PFSK-1 (cell line): ENCODE measurements at regions not wholly inside any gene's neighbourhood (a gene's known extent, or its start where the extent isn't known, plus 50 kb on each side); places are given as distances from the start of the nearest gene placed in this dataset.

Experiments used
- POLR2AphosphoS5 ChIP-seq: IDR thresholded peaks from 2 replicates; pipeline ENCODE4 v1.6.1; 2012; ENCODE audit warnings: low read depth, mild to moderate bottlenecking, control low read depth, low read length, moderate library complexity
- SIN3A ChIP-seq: IDR thresholded peaks from 2 replicates; pipeline ENCODE4 v1.6.1; 2012; ENCODE audit warnings: mild to moderate bottlenecking, low read length, moderate library complexity, borderline replicate concordance; ENCODE audit not compliant: insufficient read depth
- TAF1 ChIP-seq: IDR thresholded peaks from 2 replicates; pipeline ENCODE4 v1.6.1; 2012; ENCODE audit warnings: low read length, control low read depth, borderline replicate concordance; ENCODE audit not compliant: insufficient read depth
- TF ChIP-seq, protein P1 (sequence below), 2 experiments: IDR thresholded peaks; 2 replicates each; pipeline versions ENCODE4 v1.6.1 to v1.8.0; 2011 to 2012; ENCODE audit warnings: low read depth in 2 of 2, low read length in 2 of 2, control low read depth in 1 of 2, inconsistent platforms in 1 of 2, mild to moderate bottlenecking in 1 of 2, moderate library complexity in 1 of 2; ENCODE audit not compliant: insufficient read depth in 1 of 2

DNA sequence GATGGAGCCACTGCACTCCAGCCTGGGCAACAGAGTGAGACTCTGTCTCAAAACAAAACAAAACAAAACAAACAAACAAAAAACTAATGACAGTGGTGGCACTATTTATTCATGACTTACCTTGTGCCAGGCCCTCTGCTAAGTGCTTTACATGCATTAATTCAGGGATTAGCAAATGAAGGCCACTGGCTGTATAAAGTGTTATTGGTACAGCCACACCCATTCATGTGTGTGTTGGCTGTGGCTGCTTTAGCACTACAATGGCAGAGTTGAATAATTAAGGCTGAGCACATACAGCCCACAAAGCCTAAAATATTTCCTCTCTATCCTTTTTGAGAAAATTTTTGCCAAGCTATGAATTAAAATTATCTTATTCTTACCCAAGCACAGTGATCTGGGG is 531.8 kb upstream of the CDH5 start:
- no peak for TF ChIP-seq POLR2AphosphoS5
- TF ChIP-seq, protein P1, sequence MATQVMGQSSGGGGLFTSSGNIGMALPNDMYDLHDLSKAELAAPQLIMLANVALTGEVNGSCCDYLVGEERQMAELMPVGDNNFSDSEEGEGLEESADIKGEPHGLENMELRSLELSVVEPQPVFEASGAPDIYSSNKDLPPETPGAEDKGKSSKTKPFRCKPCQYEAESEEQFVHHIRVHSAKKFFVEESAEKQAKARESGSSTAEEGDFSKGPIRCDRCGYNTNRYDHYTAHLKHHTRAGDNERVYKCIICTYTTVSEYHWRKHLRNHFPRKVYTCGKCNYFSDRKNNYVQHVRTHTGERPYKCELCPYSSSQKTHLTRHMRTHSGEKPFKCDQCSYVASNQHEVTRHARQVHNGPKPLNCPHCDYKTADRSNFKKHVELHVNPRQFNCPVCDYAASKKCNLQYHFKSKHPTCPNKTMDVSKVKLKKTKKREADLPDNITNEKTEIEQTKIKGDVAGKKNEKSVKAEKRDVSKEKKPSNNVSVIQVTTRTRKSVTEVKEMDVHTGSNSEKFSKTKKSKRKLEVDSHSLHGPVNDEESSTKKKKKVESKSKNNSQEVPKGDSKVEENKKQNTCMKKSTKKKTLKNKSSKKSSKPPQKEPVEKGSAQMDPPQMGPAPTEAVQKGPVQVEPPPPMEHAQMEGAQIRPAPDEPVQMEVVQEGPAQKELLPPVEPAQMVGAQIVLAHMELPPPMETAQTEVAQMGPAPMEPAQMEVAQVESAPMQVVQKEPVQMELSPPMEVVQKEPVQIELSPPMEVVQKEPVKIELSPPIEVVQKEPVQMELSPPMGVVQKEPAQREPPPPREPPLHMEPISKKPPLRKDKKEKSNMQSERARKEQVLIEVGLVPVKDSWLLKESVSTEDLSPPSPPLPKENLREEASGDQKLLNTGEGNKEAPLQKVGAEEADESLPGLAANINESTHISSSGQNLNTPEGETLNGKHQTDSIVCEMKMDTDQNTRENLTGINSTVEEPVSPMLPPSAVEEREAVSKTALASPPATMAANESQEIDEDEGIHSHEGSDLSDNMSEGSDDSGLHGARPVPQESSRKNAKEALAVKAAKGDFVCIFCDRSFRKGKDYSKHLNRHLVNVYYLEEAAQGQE (IDR thresholded peaks at IDR 0.05; ENCODE audit: insufficient read depth in 1 of 2, low read depth in 2 of 2, low read length in 2 of 2), result no peak
- TF ChIP-seq TAF1, result no peak
- no peak for TF ChIP-seq SIN3A
